Neural crest cell (in vitro differentiated cells): ENCODE measurements at regions not wholly inside any gene's neighbourhood (a gene's known extent, or its start where the extent isn't known, plus 50 kb on each side); places are given as distances from the start of the nearest gene placed in this dataset.

Experiments used
- DNase-seq: peaks from one replicate; pipeline ENCODE4 v3.0.0; 2021; ENCODE audit warnings: low read depth, mixed read lengths, low spot score
- H3K27ac Mint-ChIP-seq: one replicate; pipeline ENCODE4 v1.8.0; 2021; ENCODE audit warnings: mild to moderate bottlenecking, mixed read lengths; ENCODE audit not compliant: unreplicated experiment
- H3K27me3 Mint-ChIP-seq: 2 replicates; pipeline ENCODE4 v1.8.0; 2021; ENCODE audit warnings: low read depth, mild to moderate bottlenecking, mixed read lengths
- H3K36me3 Mint-ChIP-seq: 2 replicates; pipeline ENCODE4 v1.8.0; 2021; ENCODE audit warnings: low read depth, mild to moderate bottlenecking, mixed read lengths
- H3K4me1 Mint-ChIP-seq: 2 replicates; pipeline ENCODE4 v1.8.0; 2021; ENCODE audit warnings: mixed read lengths
- H3K4me3 Mint-ChIP-seq: one replicate; pipeline ENCODE4 v1.8.0; 2021; ENCODE audit warnings: mild to moderate bottlenecking, mixed read lengths
- H3K9me3 Mint-ChIP-seq: 2 replicates; pipeline ENCODE4 v1.8.0; 2021; ENCODE audit warnings: mixed read lengths
- CTCF ChIP-seq: fragments of 200-600 bp; sonication (generic); conservative IDR thresholded peaks from 2 replicates; pipeline ENCODE4 v1.5.0; 2021; ENCODE audit warnings: antibody characterized with exemption, mild to moderate bottlenecking

- no peak for TF ChIP-seq CTCF
- H3K27me3 Mint-ChIP-seq, result no peaks in the 10 kb centered on the region
- H3K27ac Mint-ChIP-seq, result no peak overlapping the region
- peaks cover 10% of the 10 kb centered on the region for H3K4me1 Mint-ChIP-seq
- no peak for DNase-seq
- H3K36me3 Mint-ChIP-seq, result no peaks in the 10 kb centered on the region
- H3K4me3 Mint-ChIP-seq, result no peak overlapping the region
- peaks cover 3% of the 10 kb centered on the region for H3K9me3 Mint-ChIP-seq
These were observed 795.0 kb downstream of the MAFB start for GRCh38 chr20:39894067-39894466.

GRCh38 chr20:39893003-39893685 lies 795.9 kb downstream of the MAFB start:
- no peaks in the 10 kb centered on the region for H3K27me3 Mint-ChIP-seq
- peak; percentile 43 for TF ChIP-seq CTCF
- H3K9me3 Mint-ChIP-seq, result peaks cover 3% of the 10 kb centered on the region
- peak overlapping the region; percentile 11 for H3K27ac Mint-ChIP-seq
- H3K4me1 Mint-ChIP-seq, result peaks cover 10% of the 10 kb centered on the region
- no peak for DNase-seq
- H3K36me3 Mint-ChIP-seq, result no peaks in the 10 kb centered on the region
- H3K4me3 Mint-ChIP-seq, result no peak overlapping the region

- Mint-ChIP-seq H3K4me3 (no peak overlapping the region), H3K9me3 (peaks cover 3% of the 10 kb centered on the region), H3K27me3 (peaks cover 2% of the 10 kb centered on the region), H3K27ac (no peak overlapping the region), H3K4me1 (peaks cover 14% of the 10 kb centered on the region), H3K36me3 (no peaks in the 10 kb centered on the region)
- TF ChIP-seq CTCF, result no peak
- no peak for DNase-seq
These were observed 798.3 kb downstream of the MAFB start for GRCh38 chr20:39890697-39891096.

GRCh38 chr20:39888310-39888709 lies 800.7 kb downstream of the MAFB start:
- Mint-ChIP-seq H3K27ac (no peak overlapping the region), H3K27me3 (peaks cover 2% of the 10 kb centered on the region), H3K9me3 (no peaks in the 10 kb centered on the region), H3K4me3 (no peak overlapping the region), H3K36me3 (no peaks in the 10 kb centered on the region), H3K4me1 (peaks cover 10% of the 10 kb centered on the region)
- no peak for TF ChIP-seq CTCF
- DNase-seq, result no peak

- H3K27ac Mint-ChIP-seq, result no peak overlapping the region
- peaks cover 3% of the 10 kb centered on the region for H3K9me3 Mint-ChIP-seq
- H3K27me3 Mint-ChIP-seq, result peaks cover 2% of the 10 kb centered on the region
- no peak for TF ChIP-seq CTCF
- H3K4me3 Mint-ChIP-seq, result no peak overlapping the region
- peaks cover 4% of the 10 kb centered on the region for H3K4me1 Mint-ChIP-seq
- no peak for DNase-seq
- no peaks in the 10 kb centered on the region for H3K36me3 Mint-ChIP-seq
These were observed 802.3 kb downstream of the MAFB start for GRCh38 chr20:39886650-39887190.
